Fibroblast of mammary gland (primary cell): ENCODE measurements at regions not wholly inside any gene's neighbourhood (a gene's known extent, or its start where the extent isn't known, plus 50 kb on each side); places are given as distances from the start of the nearest gene placed in this dataset.

ENCODE experiments used
- DNase-seq: peaks from one replicate; pipeline ENCODE4 v3.0.0-alpha.2; 2010; ENCODE audit warnings: low read depth
- H3K4me3 ChIP-seq: 2 replicates; pipeline ENCODE4 v1.5.1; 2011; ENCODE audit warnings: low read depth, mild to moderate bottlenecking, low read length, moderate library complexity; ENCODE audit not compliant: control insufficient read depth
- CTCF ChIP-seq: conservative IDR thresholded peaks from 2 replicates; pipeline ENCODE4 v1.5.1; 2011; ENCODE audit warnings: low read depth, low read length, inconsistent platforms; ENCODE audit not compliant: control insufficient read depth, insufficient read depth

- TF ChIP-seq CTCF = no peak
- H3K4me3 ChIP-seq = no peak overlapping the region
- no peak for DNase-seq
These were observed 137.3 kb upstream of the CHST15 start for GRCh38 chr10:124230635-124231167.

- H3K4me3 ChIP-seq = no peak overlapping the region
- TF ChIP-seq CTCF = no peak
- DNase-seq = no peak
These were observed 136.7 kb upstream of the CHST15 start for GRCh38 chr10:124229989-124230634.

- H3K4me3 ChIP-seq = no peak overlapping the region
- DNase-seq = no peak
- TF ChIP-seq CTCF = no peak
These were observed 136.0 kb upstream of the CHST15 start for GRCh38 chr10:124229201-124229988.

GRCh38 chr10:124228471-124228870 is 135.1 kb upstream of the CHST15 start:
- no peak for TF ChIP-seq CTCF
- no peak overlapping the region for H3K4me3 ChIP-seq
- DNase-seq = no peak

- no peak for DNase-seq
- H3K4me3 ChIP-seq = no peak overlapping the region
- TF ChIP-seq CTCF = no peak
These were observed 134.6 kb upstream of the CHST15 start for GRCh38 chr10:124227988-124228387.

GRCh38 chr10:124227055-124227975 is 133.9 kb upstream of the CHST15 start:
- TF ChIP-seq CTCF = no peak
- no peak overlapping the region for H3K4me3 ChIP-seq
- DNase-seq = no peak
